Adipose tissue (tissue), 3 donors: ENCODE measurements at regions not wholly inside any gene's neighbourhood (a gene's known extent, or its start where the extent isn't known, plus 50 kb on each side); places are given as distances from the start of the nearest gene placed in this dataset.
A peak's percentile ranks its signal among the peaks of the same experiment; 100 is the strongest.

Experiments
- H3K27ac ChIP-seq: one replicate; pipeline ENCODE4 v1.5.1; 2013; ENCODE audit warnings: low read depth, low read length
- WGBS, 3 donors: extraction: QIAGEN DNeasy Blood & Tissue Kit; methylation state at CpG; one replicate each; pipeline ENCODE4 v1.1.7; 2013; 5-methylcytosine and 5-hydroxymethylcytosine counted together
- donor health status: healthy with polysubstance abuse.
- donor health status: Bipolar disorder and iron deficiency.
- donor health status: healthy.

GRCh38 chr6:44052419-44053023 lies 74.7 kb downstream of the MRPL14 start:
- WGBS, 3 donors, result 49 to 76% (median 52%) methylated on average over 4 of the region's 4 CpGs
- no peak overlapping the region for H3K27ac ChIP-seq

DNA sequence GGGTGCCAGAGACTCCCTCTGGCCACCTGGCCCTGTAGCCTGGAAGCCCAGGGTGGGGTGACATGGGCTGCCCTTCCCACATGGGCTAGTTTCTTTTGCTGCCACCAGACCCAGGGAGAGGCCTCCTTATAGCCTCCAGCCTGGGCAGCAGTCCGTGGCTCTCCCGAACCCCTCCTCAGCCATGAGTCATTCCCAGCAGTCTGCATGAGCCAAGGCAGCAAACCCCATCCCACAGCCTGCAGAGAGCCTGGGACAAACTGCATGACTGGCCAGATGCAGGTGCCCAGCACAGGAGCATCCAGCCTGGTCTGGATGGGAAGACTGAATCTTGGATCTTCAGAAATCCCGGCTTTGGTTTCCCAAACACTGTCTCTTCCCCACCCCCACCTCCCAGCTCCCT lies 75.7 kb downstream of the MRPL14 start:
- 51 to 71% (median 63%) methylated on average over 3 of the region's 3 CpGs for WGBS, 3 donors
- no peak overlapping the region for H3K27ac ChIP-seq

- H3K27ac ChIP-seq, result peak overlapping the region; percentile 9
- WGBS, 3 donors, result 57 to 78% (median 69%) methylated on average over 6 to 7 of the region's 7 CpGs
Measured at GRCh38 chr6:44050872-44051505, 76.3 kb downstream of the MRPL14 start.

- 20 to 76% (median 69%) methylated on average over 5 to 6 of the region's 6 CpGs for WGBS, 3 donors
- H3K27ac ChIP-seq, result no peak overlapping the region
Measured at GRCh38 chr6:44049989-44050871, 77.0 kb downstream of the MRPL14 start.

- WGBS, 3 donors, result 58 to 79% (median 74%) methylated on average over 6 of the region's 6 CpGs
- no peak overlapping the region for H3K27ac ChIP-seq
Measured at GRCh38 chr6:44049163-44049988, 77.9 kb downstream of the MRPL14 start.

- H3K27ac ChIP-seq, result no peak overlapping the region
Measured at GRCh38 chr6:44048277-44048676, 79.0 kb downstream of the MRPL14 start.

DNA sequence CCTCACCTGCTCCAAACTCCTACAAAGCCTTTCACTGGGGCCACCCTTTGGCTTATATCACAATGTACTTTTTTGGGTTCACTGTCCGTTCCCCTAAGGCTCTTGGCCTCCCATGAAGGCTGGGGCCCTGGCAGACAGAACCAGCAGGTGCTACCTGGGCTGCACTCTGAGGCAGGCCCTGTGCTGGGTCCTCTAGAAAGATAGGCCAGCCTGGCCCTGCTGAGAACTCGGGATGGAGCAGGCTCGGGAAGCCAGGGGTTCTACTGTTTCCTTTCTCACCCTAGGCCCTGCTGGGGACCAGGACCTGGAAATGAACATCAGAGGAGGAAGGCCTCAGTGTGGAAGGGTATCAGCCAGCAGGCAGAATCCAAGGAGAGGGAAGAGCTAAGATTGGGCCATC lies 79.5 kb downstream of the MRPL14 start:
- H3K27ac ChIP-seq, result no peak overlapping the region
- WGBS, 3 donors, result 85 to 87% (median 86%) methylated on average over 3 of the region's 3 CpGs

More at GRCh38 chr6:44048277-44048676, 79.0 kb downstream of the MRPL14 start:
- 97 to 99% (median 98%) methylated on average over 6 of the region's 6 CpGs for WGBS, 3 donors

DNA sequence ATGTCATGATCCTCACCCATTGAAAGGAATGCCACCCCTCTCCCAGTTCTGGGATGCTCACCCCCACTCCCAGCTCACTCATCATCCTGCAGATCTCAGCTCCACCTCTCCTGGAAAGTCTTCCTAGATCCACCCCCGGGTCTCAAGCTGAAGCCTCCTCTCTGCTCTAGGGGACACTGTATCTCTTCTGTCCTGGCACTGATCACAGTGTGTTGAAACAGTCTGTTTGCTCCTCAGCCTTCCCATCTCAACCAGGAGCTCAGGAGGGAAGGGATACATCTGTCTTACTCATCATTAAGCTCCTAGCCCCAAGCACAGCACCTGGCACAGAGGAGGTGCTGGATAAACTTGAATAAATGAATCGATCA lies 80.1 kb downstream of the MRPL14 start:
- H3K27ac ChIP-seq, result no peak overlapping the region
- 64 to 80% (median 78%) methylated on average over 2 of the region's 2 CpGs for WGBS, 3 donors

GRCh38 chr6:44046516-44047178 lies 80.6 kb downstream of the MRPL14 start:
- H3K27ac ChIP-seq, result no peak overlapping the region
- WGBS, 3 donors, result 78 to 90% (median 78%) methylated on average over 6 of the region's 6 CpGs

DNA sequence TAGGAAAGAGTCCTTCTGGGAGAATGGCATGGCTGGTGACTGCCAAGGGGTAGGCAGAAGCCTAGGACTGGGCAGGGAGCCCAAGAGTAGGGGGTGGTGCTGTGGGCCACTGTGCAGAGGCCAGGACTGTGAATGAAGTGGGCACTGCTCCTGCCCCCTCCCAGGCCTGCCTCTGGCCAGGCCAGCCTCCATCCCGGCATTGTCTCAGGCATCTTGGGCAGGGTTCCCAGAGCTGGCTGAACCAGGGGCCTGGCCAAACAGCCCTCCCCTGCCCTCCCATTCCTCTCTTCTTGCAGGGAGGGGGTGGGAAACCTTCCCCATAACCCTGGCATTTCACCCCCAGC lies 81.6 kb downstream of the MRPL14 start:
- no peak overlapping the region for H3K27ac ChIP-seq
- WGBS, 3 donors, result 25 to 71% (median 46%) methylated on average over 1 of the region's 1 CpG

GRCh38 chr6:44044940-44045671 lies 82.1 kb downstream of the MRPL14 start:
- no peak overlapping the region for H3K27ac ChIP-seq
- WGBS, 3 donors, result 98% methylated on average over 2 of the region's 2 CpGs

GRCh38 chr6:44044154-44044539 lies 83.1 kb downstream of the MRPL14 start:
- WGBS, 3 donors, result 65 to 76% (median 69%) methylated on average over 6 of the region's 6 CpGs
- H3K27ac ChIP-seq, result no peak overlapping the region

DNA sequence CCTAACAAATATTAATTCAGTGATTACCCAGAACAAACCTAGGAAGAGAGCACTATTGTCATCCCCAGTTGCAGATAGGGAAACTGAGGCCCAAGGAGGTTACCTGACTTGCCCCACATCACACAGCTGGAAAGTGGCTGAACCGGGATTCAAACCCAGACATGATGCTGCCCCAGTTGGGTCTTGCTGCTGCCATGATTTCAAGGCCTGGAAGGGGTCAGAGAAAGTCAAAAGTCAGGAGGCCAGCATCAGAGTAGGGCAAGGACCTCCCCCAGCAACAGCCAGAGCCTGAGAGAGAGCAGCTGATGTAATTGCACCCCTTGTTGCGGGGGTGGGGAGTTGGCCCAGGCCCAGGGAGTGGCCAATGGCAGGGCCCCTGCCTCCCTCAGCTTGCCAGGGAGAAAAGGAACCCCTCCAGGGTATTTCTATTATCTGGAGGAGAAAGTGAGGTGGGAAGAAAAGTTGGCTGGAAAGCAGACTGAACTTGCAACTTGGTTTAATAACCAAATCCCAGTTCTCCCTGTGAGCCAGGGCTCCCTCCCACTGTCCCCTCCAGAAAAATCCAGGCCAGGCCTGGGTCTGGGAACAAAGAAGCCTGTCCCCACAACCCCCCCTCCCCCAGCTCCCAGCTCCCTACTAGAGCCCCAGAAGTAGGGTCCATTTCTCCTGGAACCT lies 83.6 kb downstream of the MRPL14 start:
- H3K27ac ChIP-seq, result no peak overlapping the region
- WGBS, 3 donors, result 53 to 71% (median 59%) methylated on average over 2 of the region's 2 CpGs

GRCh38 chr6:44042989-44043478 lies 84.2 kb downstream of the MRPL14 start:
- H3K27ac ChIP-seq, result no peak overlapping the region
- WGBS, 3 donors, result 36 to 68% (median 37%) methylated on average over 1 of the region's 1 CpG

DNA sequence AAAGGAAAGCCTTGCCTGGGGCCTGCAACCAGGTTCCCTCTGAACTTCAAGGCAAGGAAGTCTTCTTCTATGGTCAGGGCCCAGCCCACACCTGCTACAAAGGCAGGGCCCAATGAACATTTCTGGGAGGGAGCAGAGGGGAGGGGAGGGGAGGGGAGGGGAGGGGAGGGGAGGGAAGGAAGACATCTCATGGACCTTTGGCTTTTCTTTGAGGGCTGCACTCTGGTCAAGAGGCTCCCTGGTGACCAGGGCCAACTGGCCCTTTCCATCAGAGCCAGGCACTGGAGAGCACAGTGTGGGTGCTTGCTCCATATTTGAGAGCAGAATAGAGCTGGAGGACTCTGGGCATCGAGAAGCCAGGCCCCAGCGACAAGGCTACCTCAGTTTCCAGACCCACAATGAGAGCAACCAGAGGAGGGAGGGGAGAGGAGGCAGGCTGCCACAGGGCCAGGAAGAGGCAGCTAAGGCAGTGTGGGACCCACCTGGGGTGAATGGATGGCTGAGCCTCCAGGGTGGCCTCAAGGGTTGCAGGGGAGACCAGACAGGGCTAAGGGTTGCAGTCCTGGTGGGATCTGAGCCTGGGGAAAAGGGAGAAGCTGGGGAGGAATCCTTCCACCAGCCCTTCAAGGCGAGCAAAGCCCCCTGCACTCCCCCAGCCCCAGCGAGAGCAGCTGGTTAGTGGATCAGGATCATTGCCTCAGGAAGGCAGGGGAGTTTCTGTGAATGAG lies 84.8 kb downstream of the MRPL14 start:
- 81 to 97% (median 91%) methylated on average over 4 of the region's 4 CpGs for WGBS, 3 donors
- no peak overlapping the region for H3K27ac ChIP-seq

- H3K27ac ChIP-seq, result no peak overlapping the region
- 48 to 84% (median 53%) methylated on average over 10 of the region's 10 CpGs for WGBS, 3 donors
Measured at GRCh38 chr6:44041461-44042260, 85.6 kb downstream of the MRPL14 start.
